ENCODE measurements at regions not wholly inside any gene's neighbourhood (a gene's known extent, or its start where the extent isn't known, plus 50 kb on each side); places are given as distances from the start of the nearest gene placed in this dataset.

- ATAC-seq (no peak), DNase-seq (no peak)
- Histone ChIP-seq H3K36me3 (no peaks in the 10 kb centered on the region), H3K27ac (no peak overlapping the region), H3K4me1 (peaks cover 0 to 4% (median 0%) of the 10 kb centered on the region in 9 donors), H3K9me3 (peaks cover 0 to 21% (median 0%) of the 10 kb centered on the region in 11 donors), H3K4me3 (no peak overlapping the region), H3K27me3 (no peaks in the 10 kb centered on the region)
- WGBS, 2 donors, result 51 to 61% methylated on average over 2 of the region's 2 CpGs
- TF ChIP-seq, protein P1, sequence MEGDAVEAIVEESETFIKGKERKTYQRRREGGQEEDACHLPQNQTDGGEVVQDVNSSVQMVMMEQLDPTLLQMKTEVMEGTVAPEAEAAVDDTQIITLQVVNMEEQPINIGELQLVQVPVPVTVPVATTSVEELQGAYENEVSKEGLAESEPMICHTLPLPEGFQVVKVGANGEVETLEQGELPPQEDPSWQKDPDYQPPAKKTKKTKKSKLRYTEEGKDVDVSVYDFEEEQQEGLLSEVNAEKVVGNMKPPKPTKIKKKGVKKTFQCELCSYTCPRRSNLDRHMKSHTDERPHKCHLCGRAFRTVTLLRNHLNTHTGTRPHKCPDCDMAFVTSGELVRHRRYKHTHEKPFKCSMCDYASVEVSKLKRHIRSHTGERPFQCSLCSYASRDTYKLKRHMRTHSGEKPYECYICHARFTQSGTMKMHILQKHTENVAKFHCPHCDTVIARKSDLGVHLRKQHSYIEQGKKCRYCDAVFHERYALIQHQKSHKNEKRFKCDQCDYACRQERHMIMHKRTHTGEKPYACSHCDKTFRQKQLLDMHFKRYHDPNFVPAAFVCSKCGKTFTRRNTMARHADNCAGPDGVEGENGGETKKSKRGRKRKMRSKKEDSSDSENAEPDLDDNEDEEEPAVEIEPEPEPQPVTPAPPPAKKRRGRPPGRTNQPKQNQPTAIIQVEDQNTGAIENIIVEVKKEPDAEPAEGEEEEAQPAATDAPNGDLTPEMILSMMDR (IDR thresholded peaks at IDR 0.05), result no peak
- intact Hi-C loops (cut with DNase I), result no loop called here
Observed at GRCh38 chr13:22489771-22490170, 691.0 kb upstream of the SGCG start.

GRCh38 chr13:22495819-22496218, 685.0 kb upstream of the SGCG start:
- DNase-seq (no peak), ATAC-seq (no peak)
- TF ChIP-seq, protein P1 (IDR thresholded peaks at IDR 0.05), result no peak
- intact Hi-C loops (cut with DNase I), result no loop called here
- WGBS, 2 donors, result 86 to 88% methylated on average over 4 of the region's 4 CpGs
- Histone ChIP-seq H3K4me1 (peaks cover 0 to 6% (median 0%) of the 10 kb centered on the region in 9 donors), H3K4me3 (no peak overlapping the region), H3K36me3 (no peaks in the 10 kb centered on the region), H3K9me3 (peaks cover 0 to 21% (median 0%) of the 10 kb centered on the region in 11 donors), H3K27me3 (no peaks in the 10 kb centered on the region), H3K27ac (no peak overlapping the region)

GRCh38 chr13:22496803-22497508, 683.8 kb upstream of the SGCG start:
- Histone ChIP-seq H3K4me1 (peaks cover 0 to 6% (median 0%) of the 10 kb centered on the region in 9 donors), H3K4me3 (no peak overlapping the region), H3K9me3 (peaks cover 0 to 16% (median 0%) of the 10 kb centered on the region in 11 donors), H3K27ac (no peak overlapping the region), H3K27me3 (no peaks in the 10 kb centered on the region), H3K36me3 (no peaks in the 10 kb centered on the region)
- TF ChIP-seq, protein P1 (IDR thresholded peaks at IDR 0.05), result no peak
- WGBS, 2 donors, result 83 to 87% methylated on average over 17 of the region's 17 CpGs
- DNase-seq (no peak), ATAC-seq (no peak)
- intact Hi-C loops (cut with DNase I), result no loop called here

GRCh38 chr13:22497991-22498780, 682.6 kb upstream of the SGCG start:
- intact Hi-C loops (cut with DNase I), result no loop called here
- Histone ChIP-seq H3K9me3 (peaks cover 0 to 7% (median 0%) of the 10 kb centered on the region in 11 donors), H3K36me3 (no peaks in the 10 kb centered on the region), H3K4me1 (peaks cover 0 to 6% (median 0%) of the 10 kb centered on the region in 9 donors), H3K27ac (no peak overlapping the region), H3K27me3 (no peaks in the 10 kb centered on the region), H3K4me3 (no peak overlapping the region)
- 89 to 91% methylated on average over 16 of the region's 16 CpGs for WGBS, 2 donors
- DNase-seq (no peak), ATAC-seq (no peak)
- TF ChIP-seq, protein P1 (IDR thresholded peaks at IDR 0.05), result no peak
